ENCODE measurements at regions not wholly inside any gene's neighbourhood (a gene's known extent, or its start where the extent isn't known, plus 50 kb on each side); places are given as distances from the start of the nearest gene placed in this dataset.

DNA sequence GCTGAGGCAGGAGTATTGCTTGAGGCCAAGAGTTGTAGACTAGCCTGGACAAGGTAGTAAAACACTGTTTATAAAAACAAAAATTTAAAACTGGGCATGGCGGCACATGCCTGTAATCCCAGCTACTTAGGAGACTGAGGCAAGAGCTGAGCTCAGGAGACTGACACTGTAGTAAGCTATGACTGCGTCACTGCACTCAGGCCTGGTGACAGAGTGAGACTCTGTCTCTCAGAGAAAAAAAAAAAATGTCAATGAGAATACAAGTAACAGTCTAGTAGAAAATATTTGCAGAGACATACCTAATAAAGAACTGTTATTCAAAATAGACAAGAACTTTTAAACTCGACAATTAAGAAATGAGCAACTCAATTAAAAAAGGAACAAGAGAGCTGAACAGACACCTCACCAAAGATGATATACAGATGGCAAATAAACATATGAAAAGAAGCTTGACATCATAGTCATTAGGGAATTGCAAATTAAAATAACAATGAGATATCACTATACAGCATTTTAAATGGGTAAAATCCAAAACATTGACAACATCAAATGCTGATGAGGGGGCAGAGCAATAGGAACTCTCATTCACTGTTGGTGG is 624.3 kb upstream of the ZEB2 start:
- Histone ChIP-seq H2AFZ (ENCODE audit: insufficient read depth, low read depth, low read length, poor library complexity, severe bottlenecking) (no peak overlapping the region), H3K36me3 (replicated peaks in 1 of 2; ENCODE audit: control extremely low read depth in 1 of 2, control insufficient read depth in 1 of 2, extremely low read depth in 1 of 2, insufficient read depth in 2 of 2, low read length in 1 of 2) (no peaks in the 10 kb centered on the region), H3K79me2 (ENCODE audit: control insufficient read depth, insufficient read depth, low read length) (no peaks in the 10 kb centered on the region), H3K9me3 (ENCODE audit: control extremely low read depth in 1 of 3, control insufficient read depth in 2 of 3, insufficient read depth in 1 of 3, low read length in 2 of 3) (peaks cover 0 to 3% (median 0%) of the 10 kb centered on the region in 3 donors), H3K27ac (ENCODE audit: low read length in 2 of 2) (no peak overlapping the region), H3K9ac (ENCODE audit: low read length) (no peak overlapping the region), H3K4me3 (ENCODE audit: control extremely low read depth in 1 of 5, extremely low read depth in 1 of 5, insufficient read depth in 1 of 5, low read depth in 2 of 5, low read length in 4 of 5) (no peak overlapping the region), H3K27me3 (replicated peaks in 1 of 4; ENCODE audit: control extremely low read depth in 1 of 4, control insufficient read depth in 3 of 4, insufficient read depth in 4 of 4, low read length in 3 of 4) (no peaks in the 10 kb centered on the region), H3K4me1 (ENCODE audit: control insufficient read depth in 2 of 2, insufficient read depth in 2 of 2, low read length in 2 of 2) (no peaks in the 10 kb centered on the region), H3K4me2 (replicated peaks; ENCODE audit: low read depth, low read length, poor library complexity, severe bottlenecking) (no peak overlapping the region), H4K20me1 (ENCODE audit: control insufficient read depth, insufficient read depth, low read length, poor library complexity, severe bottlenecking) (no peaks in the 10 kb centered on the region)
- no peak for DNase-seq
- intact Hi-C loops (cut with micrococcal nuclease) = no loop called here
- POLR2A ChIA-PET = no interaction called here
- CTCF ChIA-PET = no interaction called here
- Mint-ChIP-seq H3K4me1 (no peaks in the 10 kb centered on the region), H3K9me3 (ENCODE audit: insufficient read depth) (no peaks in the 10 kb centered on the region), H3K27me3 (no peaks in the 10 kb centered on the region), H3K4me3 (no peak overlapping the region), H3K27ac (no peak overlapping the region)
- WGBS (ENCODE audit: insufficient coverage) = 100% methylated on average over 1 of the region's 3 CpGs
- ATAC-seq (ENCODE audit: low read depth) = no peak
- TF ChIP-seq, protein P1, sequence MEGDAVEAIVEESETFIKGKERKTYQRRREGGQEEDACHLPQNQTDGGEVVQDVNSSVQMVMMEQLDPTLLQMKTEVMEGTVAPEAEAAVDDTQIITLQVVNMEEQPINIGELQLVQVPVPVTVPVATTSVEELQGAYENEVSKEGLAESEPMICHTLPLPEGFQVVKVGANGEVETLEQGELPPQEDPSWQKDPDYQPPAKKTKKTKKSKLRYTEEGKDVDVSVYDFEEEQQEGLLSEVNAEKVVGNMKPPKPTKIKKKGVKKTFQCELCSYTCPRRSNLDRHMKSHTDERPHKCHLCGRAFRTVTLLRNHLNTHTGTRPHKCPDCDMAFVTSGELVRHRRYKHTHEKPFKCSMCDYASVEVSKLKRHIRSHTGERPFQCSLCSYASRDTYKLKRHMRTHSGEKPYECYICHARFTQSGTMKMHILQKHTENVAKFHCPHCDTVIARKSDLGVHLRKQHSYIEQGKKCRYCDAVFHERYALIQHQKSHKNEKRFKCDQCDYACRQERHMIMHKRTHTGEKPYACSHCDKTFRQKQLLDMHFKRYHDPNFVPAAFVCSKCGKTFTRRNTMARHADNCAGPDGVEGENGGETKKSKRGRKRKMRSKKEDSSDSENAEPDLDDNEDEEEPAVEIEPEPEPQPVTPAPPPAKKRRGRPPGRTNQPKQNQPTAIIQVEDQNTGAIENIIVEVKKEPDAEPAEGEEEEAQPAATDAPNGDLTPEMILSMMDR (IDR thresholded peaks at IDR 0.05) = no peak
- TF ChIP-seq EZH2 (IDR thresholded peaks at IDR 0.05; ENCODE audit: borderline replicate concordance, insufficient read depth, low read depth, low read length, poor library complexity, severe bottlenecking) = no peak

DNA sequence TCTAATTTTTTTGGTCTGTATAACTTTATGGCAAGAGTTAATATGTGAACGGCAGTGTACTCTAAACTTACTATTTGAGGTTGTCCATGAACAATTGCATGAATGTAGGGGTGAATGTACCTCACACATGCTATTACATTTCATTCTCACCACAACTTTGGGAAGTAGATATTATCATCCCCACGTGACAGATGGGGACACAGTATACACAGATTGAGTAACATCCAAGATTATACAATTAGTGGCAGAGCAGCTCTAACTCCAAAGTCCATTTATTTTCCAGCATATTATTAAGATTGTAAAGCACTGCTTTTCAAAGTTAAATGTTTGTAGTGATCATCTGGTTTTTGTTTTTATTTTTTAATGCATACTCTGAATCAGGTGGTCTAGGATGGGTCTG is 622.1 kb upstream of the ZEB2 start:
- no peak overlapping the region for H3K9ac ChIP-seq (ENCODE audit: low read length)
- Mint-ChIP-seq H3K9me3 (ENCODE audit: insufficient read depth) (no peaks in the 10 kb centered on the region), H3K4me1 (no peaks in the 10 kb centered on the region), H3K27ac (no peak overlapping the region), H3K27me3 (no peaks in the 10 kb centered on the region), H3K4me3 (no peak overlapping the region)
- H3K36me3 ChIP-seq (replicated peaks in 1 of 2; ENCODE audit: control extremely low read depth in 1 of 2, control insufficient read depth in 1 of 2, extremely low read depth in 1 of 2, insufficient read depth in 2 of 2, low read length in 1 of 2) = no peaks in the 10 kb centered on the region
- no peaks in the 10 kb centered on the region for H3K79me2 ChIP-seq (ENCODE audit: control insufficient read depth, insufficient read depth, low read length)
- ATAC-seq (ENCODE audit: low read depth) (no peak), DNase-seq (no peak)
- ChIA-PET CTCF (no interaction called here), POLR2A (no interaction called here)
- H3K4me3 ChIP-seq (ENCODE audit: control extremely low read depth in 1 of 5, extremely low read depth in 1 of 5, insufficient read depth in 1 of 5, low read depth in 2 of 5, low read length in 4 of 5) = no peak overlapping the region
- no peak overlapping the region for H2AFZ ChIP-seq (ENCODE audit: insufficient read depth, low read depth, low read length, poor library complexity, severe bottlenecking)
- TF ChIP-seq, protein P1 (IDR thresholded peaks at IDR 0.05) = no peak
- no peak for TF ChIP-seq EZH2 (IDR thresholded peaks at IDR 0.05; ENCODE audit: borderline replicate concordance, insufficient read depth, low read depth, low read length, poor library complexity, severe bottlenecking)
- H3K9me3 ChIP-seq (ENCODE audit: control extremely low read depth in 1 of 3, control insufficient read depth in 2 of 3, insufficient read depth in 1 of 3, low read length in 2 of 3) = peaks cover 0 to 1% (median 0%) of the 10 kb centered on the region in 3 donors
- H4K20me1 ChIP-seq (ENCODE audit: control insufficient read depth, insufficient read depth, low read length, poor library complexity, severe bottlenecking) = no peaks in the 10 kb centered on the region
- H3K27me3 ChIP-seq (replicated peaks in 1 of 4; ENCODE audit: control extremely low read depth in 1 of 4, control insufficient read depth in 3 of 4, insufficient read depth in 4 of 4, low read length in 3 of 4) = no peaks in the 10 kb centered on the region
- no peaks in the 10 kb centered on the region for H3K4me1 ChIP-seq (ENCODE audit: control insufficient read depth in 2 of 2, insufficient read depth in 2 of 2, low read length in 2 of 2)
- intact Hi-C loops (cut with micrococcal nuclease) = no loop called here
- H3K27ac ChIP-seq (ENCODE audit: low read length in 2 of 2) = no peak overlapping the region
- WGBS (ENCODE audit: insufficient coverage) = no CpG with 5 or more reads among the region's 2 CpGs
- no peak overlapping the region for H3K4me2 ChIP-seq (replicated peaks; ENCODE audit: low read depth, low read length, poor library complexity, severe bottlenecking)
